ENCODE measurements at regions not wholly inside any gene's neighbourhood (a gene's known extent, or its start where the extent isn't known, plus 50 kb on each side); places are given as distances from the start of the nearest gene placed in this dataset.
"Not testable (repeated sequence)": the region's sequence is repeated elsewhere in the genome, so short reads cannot be mapped to it uniquely, and the experiment has no call there.

DNA sequence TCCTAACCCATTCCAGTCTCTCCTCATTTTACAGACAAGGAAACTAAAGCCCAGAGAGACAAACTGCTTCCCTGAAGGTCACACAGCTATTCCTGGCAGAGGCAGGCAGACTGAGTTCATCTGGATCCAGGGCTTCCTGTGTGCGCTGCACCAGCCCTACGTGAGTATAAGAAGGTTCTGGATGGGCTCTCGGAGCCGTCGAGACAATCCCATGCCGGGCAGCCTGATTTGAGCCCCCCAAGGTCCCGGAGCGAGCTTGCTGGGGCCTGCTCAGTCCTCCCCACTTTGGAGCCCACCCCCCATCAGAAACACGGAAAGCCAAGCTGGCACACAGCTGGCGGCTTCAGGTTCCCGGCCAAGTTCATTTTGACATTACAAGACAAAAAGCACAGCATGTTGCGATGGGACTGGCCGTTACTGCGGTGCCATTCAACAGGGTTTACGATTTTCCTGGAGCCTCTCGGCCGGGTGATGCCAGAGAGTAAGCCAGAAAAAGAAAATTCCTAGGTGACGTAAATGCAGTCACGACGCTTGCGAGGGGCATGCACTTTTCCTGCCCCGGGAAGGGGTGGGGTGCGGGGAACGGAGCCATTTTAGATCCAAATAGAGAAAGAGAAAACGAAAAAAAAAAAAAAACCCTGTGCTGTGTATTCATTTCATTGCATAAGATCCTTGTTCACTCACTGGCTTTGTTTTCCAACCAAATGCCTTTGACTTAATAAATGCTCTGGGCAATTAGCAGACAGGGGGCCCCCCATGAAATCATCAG, 167.1 kb upstream of the FOXF1 start:
- WGBS, result 10% methylated on average over 25 of the region's 25 CpGs
- Histone ChIP-seq H3K27ac (ENCODE audit: low read depth) (peak overlapping the region; percentile 92), H3K4me3 (ENCODE audit: low read depth, low read length) (no peak overlapping the region), H3K4me1 (ENCODE audit: insufficient read depth) (peaks cover 3% of the 10 kb centered on the region), H3K36me3 (ENCODE audit: insufficient read depth) (no peaks in the 10 kb centered on the region)
- DNase-seq (ENCODE audit: extremely low spot score), result peak; percentile 50

- Histone ChIP-seq H3K4me1 (ENCODE audit: insufficient read depth) (peaks cover 3% of the 10 kb centered on the region), H3K27ac (ENCODE audit: low read depth) (peak overlapping the region; percentile 80), H3K4me3 (ENCODE audit: low read depth, low read length) (no peak overlapping the region), H3K36me3 (ENCODE audit: insufficient read depth) (no peaks in the 10 kb centered on the region)
- peak; percentile 47 for DNase-seq (ENCODE audit: extremely low spot score)
- WGBS, result 22% methylated on average over 10 of the region's 10 CpGs
Observed at GRCh38 chr16:86343796-86344585, 166.3 kb upstream of the FOXF1 start.

DNA sequence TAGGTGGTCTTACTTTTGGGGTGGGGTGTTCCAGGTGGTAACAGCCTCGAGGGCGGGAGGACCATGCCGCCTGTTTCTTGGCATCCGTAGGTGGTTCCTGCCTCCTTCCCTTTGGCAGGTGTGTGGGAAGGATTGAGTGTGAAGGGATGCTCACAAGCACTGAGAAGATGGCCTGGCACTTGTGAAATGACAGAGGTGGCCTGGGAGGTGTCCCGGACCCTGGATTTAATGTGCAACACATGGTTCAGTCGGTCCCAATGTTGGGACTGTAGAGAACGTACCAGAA, 165.8 kb upstream of the FOXF1 start:
- H3K27ac ChIP-seq (ENCODE audit: low read depth), result peak overlapping the region; percentile 59

GRCh38 chr16:86344881-86345280, 165.4 kb upstream of the FOXF1 start:
- 65% methylated on average over 5 of the region's 5 CpGs for WGBS
- H3K27ac ChIP-seq (ENCODE audit: low read depth), result no peak overlapping the region

More for the DNA sequence above, 165.8 kb upstream of the FOXF1 start:
- 75% methylated on average over 7 of the region's 7 CpGs for WGBS
- Histone ChIP-seq H3K4me1 (ENCODE audit: insufficient read depth) (peaks cover 3% of the 10 kb centered on the region), H3K4me3 (ENCODE audit: low read depth, low read length) (no peak overlapping the region), H3K36me3 (ENCODE audit: insufficient read depth) (no peaks in the 10 kb centered on the region)
- DNase-seq (ENCODE audit: extremely low spot score), result no peak

DNA sequence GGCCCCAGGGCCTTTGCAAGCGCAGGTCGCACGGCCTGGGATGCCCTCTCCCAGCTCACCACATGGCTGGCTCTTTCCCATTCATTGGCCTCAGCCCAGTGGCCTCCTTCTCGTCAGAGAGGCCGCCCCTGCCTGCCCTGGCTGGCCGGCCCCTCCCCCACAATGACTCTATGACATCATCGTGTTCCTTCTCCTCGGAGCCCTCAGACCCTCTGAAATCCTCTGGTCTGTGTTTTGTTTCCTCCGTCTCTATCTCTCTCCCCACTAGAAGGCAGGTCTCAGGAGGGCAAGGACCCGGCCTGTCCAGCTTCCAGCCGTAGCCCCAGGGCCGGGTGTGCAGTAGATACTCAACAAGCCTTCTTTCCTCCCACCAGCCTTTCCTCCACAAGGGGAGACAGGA, 164.8 kb upstream of the FOXF1 start:
- Histone ChIP-seq H3K36me3 (ENCODE audit: insufficient read depth) (no peaks in the 10 kb centered on the region), H3K4me3 (ENCODE audit: low read depth, low read length) (no peak overlapping the region), H3K27ac (ENCODE audit: low read depth) (no peak overlapping the region), H3K4me1 (ENCODE audit: insufficient read depth) (peaks cover 3% of the 10 kb centered on the region)
- DNase-seq (ENCODE audit: extremely low spot score), result no peak
- WGBS, result 53% methylated on average over 9 of the region's 12 CpGs

More at GRCh38 chr16:86344881-86345280, 165.4 kb upstream of the FOXF1 start:
- no peak overlapping the region for H3K4me3 ChIP-seq (ENCODE audit: low read depth, low read length)
- peaks cover 3% of the 10 kb centered on the region for H3K4me1 ChIP-seq (ENCODE audit: insufficient read depth)
- DNase-seq (ENCODE audit: extremely low spot score), result no peak
- H3K36me3 ChIP-seq (ENCODE audit: insufficient read depth), result no peaks in the 10 kb centered on the region

DNA sequence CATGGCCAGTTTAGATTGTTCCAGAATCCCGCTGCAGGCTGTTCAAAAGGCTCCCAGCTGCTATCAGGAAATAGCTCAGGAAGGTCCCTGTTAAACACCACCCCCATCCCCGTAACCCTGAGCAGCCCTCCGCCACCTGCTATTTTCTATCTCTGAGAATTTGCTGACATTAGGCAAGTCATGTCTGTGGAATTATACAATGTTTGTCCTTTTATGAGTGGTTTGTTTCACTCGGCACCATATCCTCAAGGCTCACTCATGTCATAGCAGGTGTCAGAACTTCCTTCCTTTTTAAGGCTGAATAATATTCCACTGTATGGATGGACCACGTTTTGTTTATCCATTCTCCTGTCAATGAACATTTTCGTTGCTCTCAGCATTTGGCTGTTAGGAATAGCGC, 164.3 kb upstream of the FOXF1 start:
- Histone ChIP-seq H3K4me1 (ENCODE audit: insufficient read depth) (peaks cover 3% of the 10 kb centered on the region), H3K36me3 (ENCODE audit: insufficient read depth) (no peaks in the 10 kb centered on the region), H3K27ac (ENCODE audit: low read depth) (no peak overlapping the region), H3K4me3 (ENCODE audit: low read depth, low read length) (no peak overlapping the region)
- WGBS, result 68% methylated on average over 7 of the region's 7 CpGs
- DNase-seq (ENCODE audit: extremely low spot score), result no peak

- no peak for DNase-seq (ENCODE audit: extremely low spot score)
- 89% methylated on average over 3 of the region's 3 CpGs for WGBS
- Histone ChIP-seq H3K4me3 (ENCODE audit: low read depth, low read length) (no peak overlapping the region), H3K36me3 (ENCODE audit: insufficient read depth) (no peaks in the 10 kb centered on the region), H3K4me1 (ENCODE audit: insufficient read depth) (peaks cover 3% of the 10 kb centered on the region), H3K27ac (ENCODE audit: low read depth) (no peak overlapping the region)
Observed at GRCh38 chr16:86347090-86347489, 163.2 kb upstream of the FOXF1 start.

- peaks cover 3% of the 10 kb centered on the region for H3K4me1 ChIP-seq (ENCODE audit: insufficient read depth)
- no peak for DNase-seq (ENCODE audit: extremely low spot score)
- no peak overlapping the region for H3K27ac ChIP-seq (ENCODE audit: low read depth)
- H3K36me3 ChIP-seq (ENCODE audit: insufficient read depth), result no peaks in the 10 kb centered on the region
- WGBS, result 78% methylated on average over 11 of the region's 11 CpGs
- H3K4me3 ChIP-seq (ENCODE audit: low read depth, low read length), result no peak overlapping the region
Observed at GRCh38 chr16:86347916-86348555, 162.3 kb upstream of the FOXF1 start.

GRCh38 chr16:86349338-86349900, 160.9 kb upstream of the FOXF1 start:
- Histone ChIP-seq H3K27ac (ENCODE audit: low read depth) (no peak overlapping the region), H3K4me1 (ENCODE audit: insufficient read depth) (peaks cover 2% of the 10 kb centered on the region), H3K36me3 (ENCODE audit: insufficient read depth) (no peaks in the 10 kb centered on the region), H3K4me3 (ENCODE audit: low read depth, low read length) (no peak overlapping the region)
- DNase-seq (ENCODE audit: extremely low spot score), result no peak
- WGBS, result 93% methylated on average over 5 of the region's 5 CpGs

DNA sequence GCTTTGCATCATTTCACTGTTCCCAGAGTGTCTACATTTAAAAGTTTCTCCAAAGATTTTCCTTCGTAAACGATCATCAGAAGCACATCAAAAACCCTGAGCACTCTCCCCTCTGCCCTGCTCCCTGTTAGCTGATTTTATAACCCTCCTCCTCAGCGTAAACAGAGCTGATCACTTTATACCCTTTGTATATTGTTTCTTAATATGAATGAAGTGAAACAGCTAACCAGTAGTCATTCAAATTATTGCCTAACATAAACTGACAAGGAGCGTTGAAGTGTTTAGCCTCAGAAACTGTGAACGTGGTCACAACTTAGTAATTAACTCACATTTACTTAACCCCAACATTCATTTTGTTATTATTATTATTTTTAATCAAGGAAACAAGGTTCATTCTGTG, 160.0 kb upstream of the FOXF1 start:
- WGBS, result 45% methylated on average over 5 of the region's 5 CpGs
- Histone ChIP-seq H3K4me1 (ENCODE audit: insufficient read depth) (peaks cover under 1% of the 10 kb centered on the region), H3K27ac (ENCODE audit: low read depth) (no peak overlapping the region), H3K4me3 (ENCODE audit: low read depth, low read length) (no peak overlapping the region), H3K36me3 (ENCODE audit: insufficient read depth) (no peaks in the 10 kb centered on the region)
- no peak for DNase-seq (ENCODE audit: extremely low spot score)

GRCh38 chr16:86351041-86351784, 159.1 kb upstream of the FOXF1 start:
- Histone ChIP-seq H3K4me3 (ENCODE audit: low read depth, low read length) (no peak overlapping the region), H3K4me1 (ENCODE audit: insufficient read depth) (no peaks in the 10 kb centered on the region), H3K27ac (ENCODE audit: low read depth) (no peak overlapping the region), H3K36me3 (ENCODE audit: insufficient read depth) (no peaks in the 10 kb centered on the region)
- DNase-seq (ENCODE audit: extremely low spot score), result no peak
- 70% methylated on average over 20 of the region's 20 CpGs for WGBS

DNA sequence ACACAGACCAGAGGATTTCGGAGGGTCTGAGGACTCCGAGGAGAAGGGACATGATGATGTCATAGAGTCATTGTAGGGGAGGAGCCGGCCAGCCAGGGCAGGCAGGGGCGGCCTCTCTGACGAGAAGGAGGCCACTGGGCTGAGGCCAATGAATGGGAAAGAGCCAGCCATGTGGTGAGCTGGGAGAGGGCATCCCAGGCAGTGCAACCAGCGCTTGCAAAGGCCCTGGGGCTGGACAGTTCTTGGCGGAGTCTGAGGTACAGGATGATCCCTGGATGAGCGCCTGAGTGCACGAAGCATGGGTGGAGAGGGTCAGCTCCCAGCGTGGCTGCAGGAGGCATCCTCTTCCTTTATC, 158.6 kb upstream of the FOXF1 start:
- not testable (repeated sequence) for H3K27ac ChIP-seq (ENCODE audit: low read depth); DNase-seq (ENCODE audit: extremely low spot score); H3K4me3 ChIP-seq (ENCODE audit: low read depth, low read length); H3K4me1 ChIP-seq (ENCODE audit: insufficient read depth); H3K36me3 ChIP-seq (ENCODE audit: insufficient read depth)
- 76% methylated on average over 10 of the region's 10 CpGs for WGBS

DNA sequence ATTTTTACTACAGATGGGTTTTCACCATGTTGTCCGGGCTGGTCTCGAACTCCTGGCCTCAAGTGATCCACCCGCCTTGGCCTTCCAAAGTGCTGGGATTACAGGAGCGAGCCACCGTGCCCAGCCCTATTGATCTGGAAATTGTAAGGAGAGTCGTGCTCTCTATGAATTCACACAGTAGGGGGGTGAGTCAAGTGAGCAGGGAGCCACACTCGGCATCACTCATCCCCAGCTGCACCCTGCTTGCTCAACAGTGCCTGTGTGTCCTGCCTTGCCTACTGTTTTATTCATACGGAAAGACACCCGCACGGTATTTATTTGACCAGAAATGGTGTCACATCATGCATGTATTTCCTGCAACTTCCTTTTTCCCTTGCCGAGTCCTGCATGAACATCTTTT, 157.2 kb upstream of the FOXF1 start:
- Histone ChIP-seq H3K4me1 (ENCODE audit: insufficient read depth) (no peaks in the 10 kb centered on the region), H3K4me3 (ENCODE audit: low read depth, low read length) (no peak overlapping the region), H3K36me3 (ENCODE audit: insufficient read depth) (no peaks in the 10 kb centered on the region), H3K27ac (ENCODE audit: low read depth) (no peak overlapping the region)
- no peak for DNase-seq (ENCODE audit: extremely low spot score)
- WGBS, result 90% methylated on average over 11 of the region's 11 CpGs
